Panc1 (cell line): ENCODE measurements at regions not wholly inside any gene's neighbourhood (a gene's known extent, or its start where the extent isn't known, plus 50 kb on each side); places are given as distances from the start of the nearest gene placed in this dataset.

Source experiments
- CTCF ChIP-seq: fragments of 450-650 bp; IDR thresholded peaks from 2 replicates; pipeline ENCODE4 v1.5.1; 2017; ENCODE audit warnings: mild to moderate bottlenecking
- POLR2AphosphoS5 ChIP-seq: IDR thresholded peaks from 2 replicates; pipeline ENCODE4 v1.6.1; 2012; ENCODE audit warnings: mild to moderate bottlenecking, low read depth, low read length, moderate library complexity
- REST ChIP-seq, 2 experiments: IDR thresholded peaks; 2 replicates each; pipeline ENCODE4 v1.6.1; 2011 to 2012; ENCODE audit warnings: low read depth in 2 of 2, control low read depth in 1 of 2, low read length in 1 of 2, mild to moderate bottlenecking in 1 of 2, moderate library complexity in 1 of 2; ENCODE audit not compliant: insufficient read depth in 1 of 2
- TCF7L2 ChIP-seq: IDR thresholded peaks from 2 replicates; pipeline ENCODE4 v1.6.1; 2011; ENCODE audit warnings: mild to moderate bottlenecking, low read depth, low read length, inconsistent platforms

- no peak for TF ChIP-seq CTCF
- TF ChIP-seq REST (IDR thresholded peaks at IDR 0.05; ENCODE audit: insufficient read depth in 1 of 2, low read depth in 2 of 2, low read length in 1 of 2) = no peak
- no peak for TF ChIP-seq TCF7L2
- no peak for TF ChIP-seq POLR2AphosphoS5
Observed at GRCh38 chr18:78751664-78752063, 228.0 kb upstream of the SALL3 start.
